ENCODE measurements at regions not wholly inside any gene's neighbourhood (a gene's known extent, or its start where the extent isn't known, plus 50 kb on each side); places are given as distances from the start of the nearest gene placed in this dataset.

GRCh38 chr2:234840336-234840735 is 111.5 kb upstream of the SH3BP4 start:
- DNase-seq (ENCODE audit: low read depth in 2 of 3, low spot score in 1 of 3): no peak

GRCh38 chr2:234839285-234839684 is 112.5 kb upstream of the SH3BP4 start:
- no peak for DNase-seq (ENCODE audit: low read depth in 2 of 3, low spot score in 1 of 3)

DNA sequence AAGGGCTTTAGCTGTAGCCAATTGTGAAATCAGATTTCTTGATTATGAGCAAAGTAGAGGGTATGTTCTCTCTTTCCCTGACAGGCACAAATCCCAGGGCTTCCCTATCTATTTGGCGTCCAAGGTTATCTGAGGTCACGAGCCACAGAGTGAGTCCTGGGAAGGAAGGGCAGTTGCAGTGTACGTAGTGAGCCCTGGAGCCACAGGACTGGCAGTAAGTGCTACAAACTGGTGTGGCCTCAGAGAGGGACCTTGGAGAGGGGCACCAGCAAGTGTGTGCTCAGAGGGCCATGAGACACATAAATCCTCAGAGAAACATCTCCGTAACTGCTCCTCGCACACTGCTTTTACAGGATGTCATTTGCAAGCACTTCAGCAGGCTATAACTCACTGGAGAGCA is 115.5 kb upstream of the SH3BP4 start:
- no peak for DNase-seq (ENCODE audit: low read depth in 2 of 3, low spot score in 1 of 3)

- DNase-seq (ENCODE audit: low read depth in 2 of 3, low spot score in 1 of 3): no peak
Observed at GRCh38 chr2:234835738-234836137, 116.1 kb upstream of the SH3BP4 start.

GRCh38 chr2:234834228-234834923 is 117.4 kb upstream of the SH3BP4 start:
- DNase-seq (ENCODE audit: low read depth in 2 of 3, low spot score in 1 of 3): no peak

- no peak for DNase-seq (ENCODE audit: low read depth in 2 of 3, low spot score in 1 of 3)
Observed at GRCh38 chr2:234830853-234831252, 121.0 kb upstream of the SH3BP4 start.

- no peak for DNase-seq (ENCODE audit: low read depth in 2 of 3, low spot score in 1 of 3)
Observed at GRCh38 chr2:234829074-234829455, 122.8 kb upstream of the SH3BP4 start.

- no peak for DNase-seq (ENCODE audit: low read depth in 2 of 3, low spot score in 1 of 3)
Observed at GRCh38 chr2:234828382-234829073, 123.3 kb upstream of the SH3BP4 start.

GRCh38 chr2:234827096-234827860 is 124.5 kb upstream of the SH3BP4 start:
- DNase-seq (ENCODE audit: low read depth in 2 of 3, low spot score in 1 of 3): no peak

- DNase-seq (ENCODE audit: low read depth in 2 of 3, low spot score in 1 of 3): no peak
Observed at GRCh38 chr2:234826681-234827080, 125.1 kb upstream of the SH3BP4 start.

GRCh38 chr2:234825616-234826015 is 126.2 kb upstream of the SH3BP4 start:
- no peak for DNase-seq (ENCODE audit: low read depth in 2 of 3, low spot score in 1 of 3)

GRCh38 chr2:234823877-234824376 is 127.9 kb upstream of the SH3BP4 start:
- DNase-seq (ENCODE audit: low read depth in 2 of 3, low spot score in 1 of 3): no peak

GRCh38 chr2:234823196-234823876 is 128.5 kb upstream of the SH3BP4 start:
- no peak for DNase-seq (ENCODE audit: low read depth in 2 of 3, low spot score in 1 of 3)

DNA sequence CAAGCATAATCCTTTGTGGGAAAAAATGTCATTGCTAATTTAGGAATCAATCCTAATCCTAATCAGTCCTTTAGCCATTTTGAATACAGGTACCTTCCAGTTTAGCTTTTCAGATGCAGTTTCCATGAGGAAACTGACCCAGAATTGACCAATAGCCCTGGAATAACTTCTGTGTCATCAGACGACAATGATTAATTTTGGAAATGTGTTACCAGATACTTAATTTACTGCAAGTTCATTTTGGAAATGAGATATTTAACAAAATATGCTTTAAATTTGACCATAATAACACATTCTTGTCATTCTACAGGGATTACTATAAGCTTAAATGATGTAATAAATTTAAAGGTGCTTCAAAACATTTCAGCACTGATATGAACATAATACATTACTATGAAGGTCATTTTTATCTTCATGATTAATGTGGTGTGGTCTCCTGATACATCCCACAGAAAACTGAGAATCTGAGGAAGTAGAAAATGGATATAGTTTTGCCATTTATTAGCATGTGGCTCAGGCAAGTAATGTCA is 129.8 kb upstream of the SH3BP4 start:
- no peak for DNase-seq (ENCODE audit: low read depth in 2 of 3, low spot score in 1 of 3)

DNA sequence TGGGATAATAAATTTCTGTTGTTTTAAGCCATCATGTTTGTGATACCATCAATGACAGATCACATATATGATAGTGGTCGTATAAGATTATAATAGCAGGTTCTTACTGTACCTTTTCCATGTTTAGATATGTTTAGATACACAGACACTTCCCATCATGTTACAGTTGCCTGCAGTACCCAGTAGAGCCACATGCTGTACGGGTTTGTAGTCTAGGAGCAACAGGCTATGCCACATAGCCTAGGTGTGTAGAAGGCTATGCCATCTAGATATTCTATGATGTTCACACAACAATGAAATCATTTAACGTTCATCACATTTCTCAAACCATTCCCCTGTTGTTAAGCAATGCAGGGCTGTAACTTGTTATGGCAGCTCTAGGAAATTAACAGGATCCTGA is 132.9 kb upstream of the SH3BP4 start:
- DNase-seq (ENCODE audit: low read depth in 2 of 3, low spot score in 1 of 3): no peak

GRCh38 chr2:234816491-234816890 is 135.3 kb upstream of the SH3BP4 start:
- no peak for DNase-seq (ENCODE audit: low read depth in 2 of 3, low spot score in 1 of 3)

- no peak for DNase-seq (ENCODE audit: low read depth in 2 of 3, low spot score in 1 of 3)
Observed at GRCh38 chr2:234816056-234816455, 135.8 kb upstream of the SH3BP4 start.

DNA sequence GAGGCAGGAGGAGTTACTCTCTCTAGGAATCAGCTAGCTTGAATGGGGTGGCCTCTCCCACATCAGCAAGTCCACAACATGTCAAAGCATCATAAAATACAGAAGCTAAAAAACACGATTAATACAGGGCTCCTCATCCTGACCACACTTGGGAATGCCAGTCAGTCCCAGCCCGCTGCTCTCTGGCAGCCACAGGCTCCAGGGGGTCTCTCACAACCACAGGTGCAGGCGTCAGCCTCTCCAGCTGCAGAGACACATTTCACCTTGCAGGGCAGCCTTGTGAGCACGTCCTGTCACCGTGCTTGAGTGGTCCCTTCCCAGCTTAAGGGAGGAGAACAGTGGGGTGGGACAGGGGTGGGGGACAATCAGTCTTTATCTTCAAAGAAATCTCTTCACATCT is 137.4 kb upstream of the SH3BP4 start:
- no peak for DNase-seq (ENCODE audit: low read depth in 2 of 3, low spot score in 1 of 3)

GRCh38 chr2:234812851-234813250 is 139.0 kb upstream of the SH3BP4 start:
- no peak for DNase-seq (ENCODE audit: low read depth in 2 of 3, low spot score in 1 of 3)

GRCh38 chr2:234808907-234809306 is 142.9 kb upstream of the SH3BP4 start:
- DNase-seq (ENCODE audit: low read depth in 2 of 3, low spot score in 1 of 3): no peak

- no peak for DNase-seq (ENCODE audit: low read depth in 2 of 3, low spot score in 1 of 3)
Observed at GRCh38 chr2:234806818-234807217, 145.0 kb upstream of the SH3BP4 start.
